Stimulated activated CD8-positive, alpha-beta memory T cell treated with anti-CD3 and anti-CD28 coated beads, Interleukin-4, amount 100 ng/mL, for 48 hours (primary cell): ENCODE measurements at regions not wholly inside any gene's neighbourhood (a gene's known extent, or its start where the extent isn't known, plus 50 kb on each side); places are given as distances from the start of the nearest gene placed in this dataset.
A peak's percentile ranks its signal among the peaks of the same experiment; 100 is the strongest.

Source experiments
- DNase-seq: peaks from one replicate; pipeline ENCODE4 v3.0.0-alpha.2; 2020

DNA sequence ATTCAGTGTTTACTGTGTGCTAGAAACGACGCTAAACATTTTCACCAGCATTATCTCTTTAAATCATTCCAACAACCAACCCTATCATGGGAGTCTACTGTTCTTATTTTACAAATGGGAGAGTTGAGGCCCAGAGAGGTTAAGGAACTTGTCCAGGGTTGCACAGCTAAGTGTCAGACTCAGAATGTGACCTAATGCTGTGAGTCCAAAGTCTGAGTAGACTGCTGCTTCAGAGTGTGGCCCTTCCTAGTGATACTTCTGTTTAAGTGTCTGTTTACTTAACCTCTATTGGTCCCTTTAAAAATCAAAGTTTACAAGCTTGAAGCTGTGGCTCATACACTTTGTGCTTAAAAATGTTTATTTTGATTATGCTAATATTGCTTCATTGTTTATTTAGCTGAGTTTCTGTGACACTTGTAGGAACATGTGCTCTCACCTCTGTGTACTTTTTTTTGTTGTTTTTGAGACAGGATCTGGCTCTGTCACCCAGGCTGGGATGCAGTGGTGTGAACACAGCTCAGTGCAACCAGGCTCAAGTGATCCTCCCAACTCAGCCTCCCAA lies 84.4 kb upstream of the SYPL1 start:
- no peak for DNase-seq

GRCh38 chr7:106193661-106194060 lies 81.5 kb upstream of the SYPL1 start:
- no peak for DNase-seq

DNA sequence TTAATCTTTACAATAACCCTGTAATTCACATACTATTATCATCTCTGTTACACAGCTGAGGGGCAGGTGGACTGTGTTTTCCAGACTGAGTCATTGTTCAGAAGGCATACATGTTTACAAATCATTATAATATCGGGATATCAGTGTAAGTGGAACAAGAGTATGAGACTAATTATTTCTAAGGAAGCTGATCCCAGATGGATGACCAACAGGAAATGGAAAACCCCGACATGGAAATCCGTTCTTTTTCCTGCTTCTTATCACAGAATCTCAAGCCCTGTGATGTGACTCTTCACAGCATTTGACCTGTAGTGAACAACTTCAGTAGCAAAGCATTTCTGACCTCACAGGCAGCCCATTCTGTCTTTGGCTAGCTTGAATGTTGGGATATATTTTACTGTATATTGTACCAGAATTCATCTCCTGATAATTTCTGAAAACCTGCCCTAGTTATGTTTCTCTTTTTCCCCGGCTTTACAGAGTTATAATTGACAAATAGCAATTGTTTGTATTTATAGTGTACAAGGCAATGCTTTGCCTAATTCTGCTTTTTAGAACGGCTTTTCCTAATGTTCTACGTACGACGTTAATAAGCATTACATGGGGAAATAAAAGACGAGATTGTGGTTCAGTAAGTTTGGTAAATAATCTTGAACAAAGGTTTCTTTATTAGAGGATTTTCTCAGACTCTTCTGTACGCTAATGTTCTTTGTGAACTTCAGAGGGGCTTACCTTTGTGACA lies 78.6 kb upstream of the SYPL1 start:
- no peak for DNase-seq

- no peak for DNase-seq
Observed at GRCh38 chr7:106187613-106188350, 75.7 kb upstream of the SYPL1 start.

DNA sequence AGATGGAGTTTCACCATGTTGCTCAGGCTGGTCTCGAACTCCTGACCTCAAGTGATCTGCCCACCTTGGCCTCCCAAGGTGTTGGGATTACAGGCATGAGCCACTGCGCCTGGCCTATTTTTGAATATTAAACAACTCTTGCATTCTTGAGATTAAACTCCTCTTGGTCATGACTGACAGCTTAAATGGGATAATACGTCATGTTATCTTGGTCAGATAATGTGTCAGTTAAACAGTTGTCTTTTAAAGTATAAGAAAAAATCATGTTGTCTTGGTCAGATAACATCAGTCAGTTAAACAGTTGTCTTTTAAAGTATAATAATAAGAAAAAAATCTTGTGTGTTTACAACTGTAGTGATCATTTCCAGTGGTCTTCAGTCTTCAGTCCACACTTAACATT lies 73.6 kb upstream of the SYPL1 start:
- no peak for DNase-seq

- DNase-seq, result no peak
Observed at GRCh38 chr7:106183952-106184351, 71.8 kb upstream of the SYPL1 start.

DNA sequence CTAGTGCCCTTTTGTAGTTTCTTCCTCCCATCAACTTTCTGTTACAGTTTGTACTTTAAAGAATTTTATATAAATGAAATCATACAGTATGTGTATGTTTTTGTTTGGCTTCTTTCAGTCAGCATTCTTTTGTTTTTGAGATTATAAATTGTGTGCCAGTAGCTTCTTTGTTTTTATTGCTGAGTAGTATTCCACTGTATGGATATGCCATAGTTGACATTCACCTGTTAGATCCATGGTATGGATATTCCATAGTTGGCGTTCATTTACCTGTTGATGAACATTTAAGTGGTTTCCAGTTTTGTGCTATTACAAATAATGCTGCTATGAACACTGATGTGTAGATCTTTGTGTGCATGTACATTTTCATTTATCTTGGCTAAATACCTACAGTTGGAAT lies 70.8 kb upstream of the SYPL1 start:
- DNase-seq, result no peak

DNA sequence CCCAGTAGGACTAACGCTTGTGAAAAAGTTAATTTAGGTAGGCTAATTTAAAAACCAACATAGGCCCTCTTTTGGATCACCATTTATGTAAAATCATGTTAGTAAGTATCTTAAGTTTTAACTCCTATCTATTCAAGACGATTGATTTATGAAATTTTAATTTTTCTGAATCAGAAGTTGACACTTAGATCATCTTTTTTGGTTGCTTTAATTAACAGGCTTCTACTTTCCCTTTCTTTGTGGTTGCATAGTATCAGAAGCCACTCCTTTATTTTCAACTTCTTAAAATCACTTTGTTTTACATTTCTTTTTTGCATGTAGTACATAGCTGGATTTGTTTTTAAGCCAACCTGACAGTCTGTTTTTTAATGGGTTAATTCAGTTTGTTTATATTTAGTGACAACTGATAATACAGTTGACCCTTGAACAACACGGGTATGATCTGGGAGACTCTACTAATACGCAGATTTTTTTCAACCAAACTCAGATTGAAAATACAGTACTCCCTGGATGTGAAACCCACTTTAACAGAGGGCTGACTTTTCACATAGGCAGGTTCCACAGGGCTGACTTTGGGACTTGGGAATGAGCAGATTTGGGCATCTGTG lies 69.7 kb upstream of the SYPL1 start:
- no peak for DNase-seq

- no peak for DNase-seq
Observed at GRCh38 chr7:106180721-106181120, 68.6 kb upstream of the SYPL1 start.

GRCh38 chr7:106179256-106179655 lies 67.1 kb upstream of the SYPL1 start:
- no peak for DNase-seq

- no peak for DNase-seq
Observed at GRCh38 chr7:106178593-106179134, 66.6 kb upstream of the SYPL1 start.

DNA sequence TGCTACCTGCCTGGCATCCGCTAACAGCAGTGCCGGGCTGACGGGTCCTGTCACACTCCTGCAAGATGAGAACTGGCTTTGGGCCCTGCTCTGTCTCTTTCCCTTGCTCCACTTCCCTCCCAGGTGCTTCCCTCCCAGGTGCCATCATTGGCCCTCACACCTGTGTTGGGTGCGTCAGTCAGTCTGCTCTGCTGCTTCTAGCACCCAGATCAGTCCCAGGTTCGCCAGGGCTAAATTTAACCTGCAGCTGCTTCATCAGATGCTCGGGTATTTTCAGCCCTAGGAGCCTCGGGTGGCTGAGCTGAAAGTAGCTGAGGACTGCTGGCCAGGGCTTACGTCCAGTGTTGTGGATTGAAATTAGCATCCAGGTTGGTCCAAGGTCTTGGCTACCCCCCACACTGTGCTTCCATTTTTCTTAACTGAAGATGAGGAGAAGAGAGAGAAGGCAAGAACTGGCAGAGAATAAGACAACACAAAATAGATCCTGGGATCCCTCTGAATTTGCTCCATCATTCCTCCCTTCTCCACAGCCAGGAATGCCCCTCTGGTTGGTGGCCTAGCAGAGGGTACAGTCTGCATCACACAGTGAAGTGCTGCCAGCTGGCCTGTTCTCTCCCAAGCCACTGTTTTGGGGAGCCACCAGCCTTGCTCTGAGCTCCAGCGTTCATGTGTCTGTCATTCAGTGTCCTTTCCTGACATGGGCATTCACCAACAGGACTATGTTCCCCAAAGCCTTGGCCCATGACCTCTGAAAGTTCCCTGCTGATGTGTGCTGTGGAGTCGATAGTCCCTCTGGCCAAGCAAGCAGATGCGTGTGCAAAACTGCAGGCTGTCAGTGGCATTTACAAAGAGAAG lies 65.9 kb upstream of the SYPL1 start:
- no peak for DNase-seq

GRCh38 chr7:106177300-106177690 lies 65.2 kb upstream of the SYPL1 start:
- no peak for DNase-seq

DNA sequence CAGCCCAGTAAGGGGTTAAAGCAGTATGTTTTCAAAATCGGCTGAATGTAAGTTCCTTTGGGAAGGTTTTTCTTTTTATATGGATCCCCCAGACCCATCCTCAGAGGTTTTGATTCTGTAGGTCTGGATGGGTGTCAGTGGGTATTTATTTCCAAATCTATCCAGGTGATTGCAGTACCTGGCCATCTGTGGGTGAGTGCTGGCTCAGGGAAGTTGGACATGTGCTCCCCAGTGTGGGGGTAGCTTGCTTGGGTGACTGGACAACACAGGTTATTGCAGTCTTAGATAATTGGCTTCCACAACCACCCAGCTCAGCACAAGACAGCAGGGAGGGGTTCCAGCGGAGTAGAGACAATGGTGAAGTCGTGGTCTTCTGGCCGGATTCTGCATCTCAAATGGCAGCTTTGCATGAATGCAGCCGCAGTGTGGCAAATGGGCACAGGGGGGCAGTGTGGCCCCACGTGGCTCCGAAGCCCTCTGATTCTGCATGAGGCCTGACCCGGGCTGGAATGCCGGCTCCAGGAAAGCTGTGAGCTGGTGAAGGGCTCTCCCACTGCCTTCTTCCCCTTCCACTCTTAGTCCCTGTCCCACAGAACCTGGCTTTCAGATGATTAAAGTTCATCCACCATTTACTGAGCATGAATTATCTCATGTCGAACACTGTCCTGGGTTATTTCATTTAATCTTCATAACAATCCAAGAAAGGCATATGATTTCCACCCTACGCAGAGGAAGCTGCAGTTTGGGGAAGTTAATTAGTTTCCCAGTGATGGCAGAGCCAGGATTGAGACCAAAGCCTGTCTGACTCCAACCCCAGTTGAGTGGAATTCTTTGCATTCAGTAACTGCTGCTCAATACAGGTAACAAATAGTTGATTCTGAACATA lies 64.5 kb upstream of the SYPL1 start:
- peak; percentile 87 for DNase-seq

- DNase-seq, result no peak
Observed at GRCh38 chr7:106175507-106175906, 63.4 kb upstream of the SYPL1 start.

DNA sequence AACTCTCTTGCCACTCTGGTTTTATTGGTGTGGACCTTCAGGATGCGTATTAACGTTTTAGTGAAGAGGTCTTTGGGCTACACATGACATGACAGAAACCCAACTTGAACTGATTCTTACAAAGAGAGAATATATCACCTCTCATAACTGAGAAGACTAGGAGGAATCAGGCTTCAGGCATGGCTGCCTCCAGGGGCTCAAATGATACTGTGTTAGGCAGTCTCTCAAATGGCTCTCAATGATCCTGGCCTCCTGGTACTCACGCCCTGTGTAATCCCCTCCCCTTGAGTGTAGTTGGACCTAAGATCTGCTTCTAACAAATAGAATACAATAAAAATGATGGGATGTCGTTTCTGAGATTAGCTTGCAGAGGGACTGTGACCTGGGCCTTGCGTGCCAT lies 58.5 kb upstream of the SYPL1 start:
- no peak for DNase-seq

DNA sequence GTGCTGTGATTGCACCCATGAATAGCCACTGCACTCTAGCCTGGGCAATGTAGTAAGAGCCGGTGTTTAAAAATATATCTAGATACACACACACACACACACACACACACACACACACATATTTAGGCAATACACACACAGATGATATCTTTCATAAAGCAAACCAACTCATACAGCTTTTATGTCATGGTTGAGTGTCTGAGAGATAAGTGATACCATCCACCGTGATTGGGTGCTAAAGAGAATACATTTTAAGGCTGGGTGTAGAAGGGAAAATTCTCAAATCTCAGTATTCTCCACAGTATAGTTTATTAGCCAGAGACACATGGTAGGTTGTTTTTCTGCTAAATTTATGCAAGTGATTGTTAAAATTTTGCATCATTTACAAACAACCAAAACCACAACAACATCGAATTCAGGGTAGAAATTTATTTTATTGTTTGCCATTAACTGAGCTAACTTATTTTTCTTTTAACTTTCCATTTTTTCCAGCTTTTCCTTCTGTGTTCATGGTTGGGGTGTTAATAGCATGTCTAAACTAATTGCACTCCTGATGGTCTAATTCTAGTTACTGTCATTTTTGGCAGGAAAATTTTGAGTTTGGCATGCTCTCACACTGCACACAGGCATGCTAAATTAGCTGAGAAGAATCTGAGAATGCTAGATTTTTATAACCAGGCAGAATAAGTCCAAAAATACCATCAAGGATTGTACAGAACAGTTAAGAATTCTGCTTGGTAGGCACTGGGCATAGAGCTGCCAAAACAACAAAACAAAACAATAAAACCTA lies 57.9 kb upstream of the SYPL1 start:
- DNase-seq, result no peak

DNA sequence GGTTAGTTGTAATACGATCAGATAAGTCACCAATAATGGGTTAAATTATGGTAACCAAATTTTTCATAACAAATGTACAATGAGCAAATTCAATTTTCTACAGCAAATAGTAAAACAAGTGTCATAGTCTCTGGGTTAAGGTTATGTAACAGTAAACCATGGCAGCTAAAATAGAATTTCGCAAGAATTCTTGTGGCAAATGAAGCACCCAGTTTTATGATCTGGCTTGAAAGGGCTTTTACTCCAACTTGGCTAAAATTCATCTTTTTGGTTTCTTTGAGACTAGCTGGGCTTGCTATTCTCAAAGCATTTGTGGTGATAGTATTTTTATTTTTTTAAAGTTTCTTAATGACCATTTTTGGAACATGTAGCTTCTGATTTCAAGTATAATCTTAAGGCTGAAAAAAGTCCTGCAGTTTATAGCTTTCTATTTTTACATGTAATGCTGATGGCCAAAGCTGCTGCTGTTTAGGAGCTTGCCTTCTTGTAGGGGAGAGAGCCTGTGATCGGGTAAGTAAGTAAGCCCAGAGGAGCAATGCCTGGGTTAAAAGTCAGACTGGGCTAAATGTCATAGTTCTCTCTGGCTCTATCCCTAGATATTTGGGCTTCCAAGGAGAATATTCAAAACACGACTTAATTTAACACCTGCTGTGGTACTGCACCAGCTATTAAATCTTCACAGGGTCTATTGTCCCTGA lies 55.5 kb upstream of the SYPL1 start:
- no peak for DNase-seq

DNA sequence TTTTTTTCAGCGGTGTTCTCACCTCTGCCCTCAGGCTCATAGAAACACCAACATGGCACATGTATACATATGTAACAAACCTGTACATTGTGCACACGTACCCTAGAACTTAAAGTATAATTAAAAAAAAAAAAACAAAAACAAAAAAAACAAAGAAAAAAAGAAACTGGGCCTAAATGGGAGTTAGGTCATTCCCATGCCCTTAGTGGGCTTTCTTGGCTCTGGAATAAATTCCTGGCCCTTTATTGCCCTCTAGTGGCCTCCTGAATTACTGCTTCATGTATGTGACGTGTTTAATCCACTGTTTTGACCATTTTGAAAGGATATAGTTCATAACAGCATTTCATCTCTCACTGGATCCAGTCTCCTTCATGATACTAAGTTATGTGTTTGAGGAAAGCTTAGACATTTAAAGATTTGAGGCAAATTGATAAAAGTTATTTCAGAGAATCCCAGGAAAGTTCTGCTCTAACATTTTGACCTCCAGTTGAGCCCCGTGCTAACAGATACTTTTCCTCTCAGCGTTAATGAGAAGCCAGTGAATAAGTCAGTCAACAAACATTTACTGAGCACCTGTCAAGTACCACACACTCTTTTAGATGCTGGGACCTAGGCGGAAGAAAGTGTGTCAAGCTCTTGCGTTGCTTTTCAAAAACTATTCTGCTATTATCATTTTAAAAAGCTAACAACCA lies 54.7 kb upstream of the SYPL1 start:
- peak; percentile 41 for DNase-seq
